K562 (cell line): ENCODE measurements at regions not wholly inside any gene's neighbourhood (a gene's known extent, or its start where the extent isn't known, plus 50 kb on each side); places are given as distances from the start of the nearest gene placed in this dataset.

Source experiments
- ATAC-seq: fragments of 200-7000 bp; cut with Tn5 transposase; 3 replicates; pipeline ENCODE4 v1.9.1; 2020; ENCODE audit warnings: moderate library complexity
- BruUV-seq: library from RNA; stranded (reverse); fragments of 400-500 nt; replicated peaks from 2 replicates; lab custom pipeline; 2021; lab: Mats Ljungman, UMichigan
- CTCF ChIA-PET: fragments of 300-600 bp; formaldehyde crosslinking; extraction: SDS; loops from one replicate; lab custom pipeline; 2021; ENCODE audit warnings: low intra/inter-chr PET ratio; lab: Yijun Ruan, JAX
- POLR2A ChIA-PET: fragments of 300-600, 350-650 bp; sonication (Branson Sonifier 250); formaldehyde crosslinking; extraction: SDS; loops from one replicate; lab custom pipeline; 2021; ENCODE audit warnings: antibody characterized with exemption, inconsistent platforms; lab: Yijun Ruan, JAX
- DNase-seq, 4 experiments: peaks; one replicate each; pipeline versions ENCODE4 v3.0.0 to v3.0.0-alpha.2; 2011 to 2018; ENCODE audit warnings: low spot score in 3 of 4, mixed read lengths in 3 of 4; ENCODE audit errors: extremely low read depth in 1 of 4
- FAIRE-seq: peaks from 2 replicates; lab custom pipeline; 2011; peaks lifted over from hg19 to GRCh38; lab: Jason Lieb, UNC
- H2AFZ ChIP-seq: 2 replicates; pipeline ENCODE4 v1.6.0; 2011; ENCODE audit warnings: low read depth, low read length, control low read depth, inconsistent platforms
- H3K27ac ChIP-seq: fragments of 200-600 bp; 3 replicates; pipeline ENCODE4 v1.8.0; 2011; ENCODE audit warnings: low read depth, mild to moderate bottlenecking, control low read depth, inconsistent platforms, low read length, moderate library complexity, mixed read lengths; ENCODE audit errors: extremely low read depth
- H3K27me3 ChIP-seq, 2 experiments: fragments of 300-600 bp in 1 of 2; 2 replicates in 1 of 2; 3 replicates in 1 of 2; pipeline versions ENCODE4 v1.6.0 to v1.8.0; 2011; ENCODE audit warnings: inconsistent platforms in 2 of 2, low read length in 2 of 2, mild to moderate bottlenecking in 1 of 2, mixed read lengths in 1 of 2, moderate library complexity in 1 of 2; ENCODE audit not compliant: control insufficient read depth in 2 of 2, insufficient read depth in 2 of 2
- H3K36me3 ChIP-seq: fragments of 300-600 bp; 3 replicates; pipeline ENCODE4 v1.8.0; 2011; ENCODE audit warnings: mild to moderate bottlenecking, low read length, inconsistent platforms; ENCODE audit not compliant: control insufficient read depth, insufficient read depth
- H3K4me1 ChIP-seq, 2 experiments: fragments of 200-600 bp in 1 of 2; replicated peaks in 1 of 2; 2 replicates in 1 of 2; 3 replicates in 1 of 2; pipeline versions ENCODE4 v1.5.1 to v1.8.0; 2011; ENCODE audit warnings: inconsistent platforms in 2 of 2, low read length in 2 of 2, mild to moderate bottlenecking in 1 of 2, mixed read lengths in 1 of 2, moderate library complexity in 1 of 2; ENCODE audit not compliant: control insufficient read depth in 2 of 2, insufficient read depth in 2 of 2
- H3K4me2 ChIP-seq: 2 replicates; pipeline ENCODE4 v1.6.1; 2011; ENCODE audit warnings: low read length, control low read depth, inconsistent platforms, mixed read lengths; ENCODE audit not compliant: insufficient read depth
- H3K4me3 ChIP-seq: fragments of 200-600 bp; sonication (generic), shearing (Covaris generic); 2 replicates; pipeline ENCODE4 v1.5.1; 2016; ENCODE audit warnings: control low read depth, inconsistent platforms
- H3K79me2 ChIP-seq: fragments of 200-600 bp; 3 replicates; pipeline ENCODE4 v1.8.0; 2011; ENCODE audit warnings: low read length, inconsistent platforms; ENCODE audit not compliant: control insufficient read depth, insufficient read depth
- H3K9ac ChIP-seq, 2 experiments: 2 replicates each; pipeline versions ENCODE4 v1.6.0 to v1.6.1; 2011; ENCODE audit warnings: low read depth in 2 of 2, low read length in 2 of 2, control low read depth in 1 of 2, inconsistent platforms in 1 of 2, mild to moderate bottlenecking in 1 of 2, mixed read lengths in 1 of 2; ENCODE audit not compliant: insufficient read depth in 1 of 2
- H3K9me1 ChIP-seq: one replicate; pipeline ENCODE4 v1.6.0; 2011; ENCODE audit warnings: inconsistent platforms, mild to moderate bottlenecking, low read length, moderate library complexity; ENCODE audit not compliant: control insufficient read depth, insufficient read depth
- H3K9me3 ChIP-seq: replicated peaks from 2 replicates; pipeline ENCODE4 v1.5.1; 2011; ENCODE audit warnings: low read depth, low read length, inconsistent platforms; ENCODE audit not compliant: control insufficient read depth, insufficient read depth
- H4K20me1 ChIP-seq: replicated peaks from 2 replicates; pipeline ENCODE4 v1.6.1; 2011; ENCODE audit warnings: low read length, inconsistent platforms, mixed read lengths; ENCODE audit not compliant: control insufficient read depth, insufficient read depth
- CBX8 ChIP-seq: fragments of 200-600 bp; sonication (generic); IDR thresholded peaks from 2 replicates; pipeline ENCODE4 v1.6.1; 2012; ENCODE audit warnings: borderline replicate concordance, mixed run types, low read depth, mild to moderate bottlenecking, moderate library complexity, mixed read lengths, low read length, control low read depth, inconsistent platforms; ENCODE audit not compliant: poor library complexity, severe bottlenecking; ENCODE audit errors: extremely low read depth
- EP400 ChIP-seq: fragments of 450-650 bp; IDR thresholded peaks from 2 replicates; pipeline ENCODE4 v1.6.1; 2017; ENCODE audit warnings: antibody characterized with exemption, mild to moderate bottlenecking, moderate library complexity
- ERF ChIP-seq: fragments of 450-650 bp; formaldehyde crosslinking; IDR thresholded peaks from 2 replicates; pipeline ENCODE4 v1.4.0; 2020; ENCODE audit warnings: mild to moderate bottlenecking, mixed read lengths
- FOXM1 ChIP-seq, 2 experiments: fragments of 450-650 bp in 1 of 2; sonication (generic) in 1 of 2; formaldehyde crosslinking in 1 of 2; IDR thresholded peaks; 2 replicates each; pipeline versions ENCODE4 v1.6.1 to v1.9.0; 2017 to 2022; ENCODE audit warnings: low read depth in 2 of 2, mild to moderate bottlenecking in 2 of 2, missing genetic modification reagents in 1 of 2, moderate library complexity in 1 of 2
- HSF4 ChIP-seq: fragments of 250-450 bp; sonication (Bioruptor Pico); IDR thresholded peaks from 2 replicates; pipeline ENCODE4 v2.1.2; 2022; ENCODE audit warnings: mild to moderate bottlenecking, moderate library complexity, borderline replicate concordance
- IRF2 ChIP-seq: sonication (generic); formaldehyde crosslinking; IDR thresholded peaks from 2 replicates; pipeline ENCODE4 v1.8.1; 2022; ENCODE audit warnings: mild to moderate bottlenecking, missing genetic modification reagents
- KLF13 ChIP-seq: fragments of 450-650 bp; IDR thresholded peaks from 2 replicates; pipeline ENCODE4 v1.6.1; 2016; ENCODE audit warnings: missing genetic modification characterization, low read depth, mild to moderate bottlenecking, missing compliant biosample characterization, moderate library complexity, borderline replicate concordance
- ZNF12 ChIP-seq: sonication (generic); formaldehyde crosslinking; IDR thresholded peaks from 2 replicates; pipeline ENCODE4 v1.4.0; 2020; ENCODE audit warnings: mild to moderate bottlenecking, missing genetic modification reagents
- ZNF239 ChIP-seq: fragments of 250-450 bp; sonication (Bioruptor Pico); IDR thresholded peaks from 2 replicates; pipeline ENCODE4 v1.4.0; 2020; ENCODE audit warnings: mild to moderate bottlenecking
- WGBS: fragments of 100-300 bp; shearing (Covaris generic); methylation state at CpG from one replicate; pipeline ENCODE4 v1.1.6; 2016; ENCODE audit warnings: low coverage, mixed read lengths; ENCODE audit not compliant: insufficient coverage; ENCODE audit errors: missing lambda C conversion rate; 5-methylcytosine and 5-hydroxymethylcytosine counted together
- in situ Hi-C: fragments of 300-500 bp; cut with MboI; formaldehyde crosslinking; loops from 4 replicates; pipeline ENCODE4 v1.15.0; 2018; ENCODE audit warnings: inconsistent platforms, mixed read lengths
- intact Hi-C: fragments of 100-400 bp; cut with micrococcal nuclease; formaldehyde crosslinking; loops from 2 replicates; pipeline ENCODE4 v1.14.2; 2022
- TF ChIP-seq, protein P1 (sequence below): sonication (generic); formaldehyde crosslinking; IDR thresholded peaks from 2 replicates; pipeline ENCODE4 v1.8.1; 2023; ENCODE audit warnings: mild to moderate bottlenecking, missing genetic modification reagents

DNA sequence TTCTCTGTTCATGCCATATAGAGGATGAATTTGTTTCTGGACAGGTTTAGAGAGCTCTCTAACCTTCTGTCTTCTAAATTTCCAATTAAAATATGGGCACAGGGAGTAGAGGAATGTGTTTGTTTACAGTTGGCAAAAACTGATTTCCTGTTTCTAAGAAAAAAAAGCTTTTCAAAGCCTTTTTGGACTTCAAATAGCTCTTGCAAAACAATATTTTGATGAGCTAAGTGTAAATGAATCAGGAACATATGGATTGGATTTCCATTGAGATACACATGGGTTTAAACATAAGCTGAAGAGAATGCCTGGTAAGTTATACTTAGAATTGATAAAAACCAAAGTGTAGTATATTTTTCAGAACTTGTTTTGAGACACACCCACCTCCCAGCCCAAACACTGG, 677.5 kb downstream of the NYAP2 start:
- Histone ChIP-seq H3K79me2 (no peaks in the 10 kb centered on the region), H3K4me3 (no peak overlapping the region), H3K36me3 (no peaks in the 10 kb centered on the region), H2AFZ (no peak overlapping the region), H3K9me3 (no peaks in the 10 kb centered on the region), H3K27ac (no peak overlapping the region), H4K20me1 (no peaks in the 10 kb centered on the region), H3K9me1 (no peaks in the 10 kb centered on the region), H3K4me2 (no peak overlapping the region), H3K4me1 (no peaks in the 10 kb centered on the region), H3K27me3 (no peaks in the 10 kb centered on the region), H3K9ac (no peak overlapping the region)
- intact Hi-C loops (no loop called here), in situ Hi-C loops (no loop called here)
- DNase-seq (no peak), FAIRE-seq (no peak), ATAC-seq (no peak)
- TF ChIP-seq IRF2 (CRISPR knock-in tag) (no peak), HSF4 (CRISPR knock-in tag) (no peak), KLF13 (tag) (no peak), ZNF12 (no peak)
- TF ChIP-seq, protein P1, sequence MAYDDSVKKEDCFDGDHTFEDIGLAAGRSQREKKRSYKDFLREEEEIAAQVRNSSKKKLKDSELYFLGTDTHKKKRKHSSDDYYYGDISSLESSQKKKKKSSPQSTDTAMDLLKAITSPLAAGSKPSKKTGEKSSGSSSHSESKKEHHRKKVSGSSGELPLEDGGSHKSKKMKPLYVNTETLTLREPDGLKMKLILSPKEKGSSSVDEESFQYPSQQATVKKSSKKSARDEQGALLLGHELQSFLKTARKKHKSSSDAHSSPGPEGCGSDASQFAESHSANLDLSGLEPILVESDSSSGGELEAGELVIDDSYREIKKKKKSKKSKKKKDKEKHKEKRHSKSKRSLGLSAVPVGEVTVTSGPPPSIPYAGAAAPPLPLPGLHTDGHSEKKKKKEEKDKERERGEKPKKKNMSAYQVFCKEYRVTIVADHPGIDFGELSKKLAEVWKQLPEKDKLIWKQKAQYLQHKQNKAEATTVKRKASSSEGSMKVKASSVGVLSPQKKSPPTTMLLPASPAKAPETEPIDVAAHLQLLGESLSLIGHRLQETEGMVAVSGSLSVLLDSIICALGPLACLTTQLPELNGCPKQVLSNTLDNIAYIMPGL (CRISPR knock-in tag) = no peak
- ChIA-PET CTCF (no interaction called here), POLR2A (no interaction called here)
- no TSS peak for BruUV-seq

- ChIA-PET CTCF (no interaction called here), POLR2A (no interaction called here)
- H3K4me3 ChIP-seq = no peak overlapping the region
- TF ChIP-seq ZNF239 (CRISPR knock-in tag) (no peak), EP400 (no peak), CBX8 (no peak), FOXM1 (IDR thresholded peaks at IDR 0.05; ENCODE audit: low read depth) (no peak), FOXM1 (CRISPR knock-in tag; IDR thresholded peaks at IDR 0.05; ENCODE audit: low read depth) (no peak), ERF (CRISPR knock-in tag) (no peak)
- H3K4me1 ChIP-seq = no peaks in the 10 kb centered on the region
- ATAC-seq = no peak
- H3K9ac ChIP-seq = no peak overlapping the region
- H2AFZ ChIP-seq = no peak overlapping the region
- no TSS peak for BruUV-seq
- intact Hi-C loops (no loop called here), in situ Hi-C loops (no loop called here)
- H3K79me2 ChIP-seq = no peaks in the 10 kb centered on the region
- no peak for DNase-seq
- no peaks in the 10 kb centered on the region for H3K27me3 ChIP-seq
- no peaks in the 10 kb centered on the region for H3K9me1 ChIP-seq
- 0% methylated on average over 1 of the region's 1 CpG for WGBS
- FAIRE-seq = no peak
- no peaks in the 10 kb centered on the region for H4K20me1 ChIP-seq
- H3K27ac ChIP-seq = no peak overlapping the region
- H3K4me2 ChIP-seq = no peak overlapping the region
- H3K36me3 ChIP-seq = no peaks in the 10 kb centered on the region
- no peaks in the 10 kb centered on the region for H3K9me3 ChIP-seq
Measured at GRCh38 chr2:226076529-226076928, 677.0 kb downstream of the NYAP2 start.
